Lower leg skin (tissue), 3 donors: ENCODE measurements at regions not wholly inside any gene's neighbourhood (a gene's known extent, or its start where the extent isn't known, plus 50 kb on each side); places are given as distances from the start of the nearest gene placed in this dataset.

ENCODE experiments used
- POLR2A ChIP-seq, 2 donors: fragments of 450-650 bp; IDR thresholded peaks; one replicate each; pipeline ENCODE4 v1.6.1; 2016 to 2017; ENCODE audit warnings: antibody characterized with exemption in 2 of 2, mild to moderate bottlenecking in 1 of 2, moderate library complexity in 1 of 2
- TF ChIP-seq, protein P1 (sequence below), 3 donors: fragments of 450-650 bp; IDR thresholded peaks; one replicate each; pipeline ENCODE4 v1.5.1; 2016; ENCODE audit warnings: antibody characterized with exemption in 3 of 3, mild to moderate bottlenecking in 3 of 3, moderate library complexity in 2 of 3

DNA sequence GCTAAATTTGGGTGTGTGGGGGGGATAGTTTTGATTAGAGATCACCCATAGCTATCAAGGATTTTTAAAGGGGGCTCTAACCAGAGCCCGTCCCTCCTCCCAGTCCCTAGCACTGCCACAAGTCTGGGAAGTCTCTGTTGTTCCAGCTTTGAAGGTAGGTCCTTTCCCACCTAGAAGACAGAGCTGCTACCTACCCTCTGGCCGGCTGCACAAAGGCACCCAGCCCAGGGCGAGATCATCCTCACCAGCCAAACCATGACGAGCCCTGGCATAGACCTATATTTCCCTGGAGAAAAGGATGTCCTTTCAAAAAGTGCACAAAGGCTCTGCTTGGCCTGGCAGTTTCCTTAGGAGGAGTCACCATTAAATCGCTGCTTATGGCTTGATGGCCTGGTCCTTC lies 147.8 kb downstream of the CYP26A1 start:
- TF ChIP-seq, protein P1, sequence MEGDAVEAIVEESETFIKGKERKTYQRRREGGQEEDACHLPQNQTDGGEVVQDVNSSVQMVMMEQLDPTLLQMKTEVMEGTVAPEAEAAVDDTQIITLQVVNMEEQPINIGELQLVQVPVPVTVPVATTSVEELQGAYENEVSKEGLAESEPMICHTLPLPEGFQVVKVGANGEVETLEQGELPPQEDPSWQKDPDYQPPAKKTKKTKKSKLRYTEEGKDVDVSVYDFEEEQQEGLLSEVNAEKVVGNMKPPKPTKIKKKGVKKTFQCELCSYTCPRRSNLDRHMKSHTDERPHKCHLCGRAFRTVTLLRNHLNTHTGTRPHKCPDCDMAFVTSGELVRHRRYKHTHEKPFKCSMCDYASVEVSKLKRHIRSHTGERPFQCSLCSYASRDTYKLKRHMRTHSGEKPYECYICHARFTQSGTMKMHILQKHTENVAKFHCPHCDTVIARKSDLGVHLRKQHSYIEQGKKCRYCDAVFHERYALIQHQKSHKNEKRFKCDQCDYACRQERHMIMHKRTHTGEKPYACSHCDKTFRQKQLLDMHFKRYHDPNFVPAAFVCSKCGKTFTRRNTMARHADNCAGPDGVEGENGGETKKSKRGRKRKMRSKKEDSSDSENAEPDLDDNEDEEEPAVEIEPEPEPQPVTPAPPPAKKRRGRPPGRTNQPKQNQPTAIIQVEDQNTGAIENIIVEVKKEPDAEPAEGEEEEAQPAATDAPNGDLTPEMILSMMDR (IDR thresholded peaks at IDR 0.05): no peak
- no peak for TF ChIP-seq POLR2A (IDR thresholded peaks at IDR 0.05)
